ENCODE measurements at regions not wholly inside any gene's neighbourhood (a gene's known extent, or its start where the extent isn't known, plus 50 kb on each side); places are given as distances from the start of the nearest gene placed in this dataset.

GRCh38 chr4:45910511-45910910 is 213.3 kb downstream of the GABRG1 start:
- Mint-ChIP-seq H3K4me3 (ENCODE audit: unreplicated experiment) (no peak overlapping the region), H3K27ac (ENCODE audit: unreplicated experiment) (no peak overlapping the region), H3K4me1 (ENCODE audit: low read depth, unreplicated experiment) (no peaks in the 10 kb centered on the region), H3K36me3 (ENCODE audit: low read depth, unreplicated experiment) (no peaks in the 10 kb centered on the region), H3K9me3 (ENCODE audit: unreplicated experiment) (no peaks in the 10 kb centered on the region), H3K27me3 (ENCODE audit: low read depth, unreplicated experiment) (no peaks in the 10 kb centered on the region)
- Histone ChIP-seq H3K9me3 (ENCODE audit: insufficient read depth, low read depth, low read length) (no peaks in the 10 kb centered on the region), H3K4me1 (ENCODE audit: insufficient read depth, low read length) (no peaks in the 10 kb centered on the region), H3K36me3 (ENCODE audit: insufficient read depth, low read length) (no peaks in the 10 kb centered on the region), H3K27ac (ENCODE audit: low read depth, low read length) (no peak overlapping the region), H3K79me2 (ENCODE audit: insufficient read depth, low read length) (no peaks in the 10 kb centered on the region), H2AFZ (ENCODE audit: low read depth, low read length) (no peak overlapping the region), H3K9ac (ENCODE audit: low read length) (no peak overlapping the region), H3K4me2 (ENCODE audit: low read length) (no peak overlapping the region), H3K27me3 (ENCODE audit: insufficient read depth, low read length) (no peaks in the 10 kb centered on the region), H4K20me1 (ENCODE audit: insufficient read depth, low read length) (no peaks in the 10 kb centered on the region), H3K4me3 (ENCODE audit: insufficient read depth, low read depth, low read length) (no peak overlapping the region)
- FAIRE-seq (no peak), DNase-seq (ENCODE audit: low read depth) (no peak)
- no peak for TF ChIP-seq CTCF (IDR thresholded peaks at IDR 0.05; ENCODE audit: insufficient read depth, low read depth, low read length)
- TF ChIP-seq EZH2 (IDR thresholded peaks at IDR 0.05; ENCODE audit: insufficient read depth, low read length), result no peak

- no peaks in the 10 kb centered on the region for H4K20me1 ChIP-seq (ENCODE audit: insufficient read depth, low read length)
- H3K27ac ChIP-seq (ENCODE audit: low read depth, low read length), result no peak overlapping the region
- H3K27me3 Mint-ChIP-seq (ENCODE audit: low read depth, unreplicated experiment), result peaks cover 4% of the 10 kb centered on the region
- H3K9ac ChIP-seq (ENCODE audit: low read length), result no peak overlapping the region
- no peaks in the 10 kb centered on the region for H3K4me1 Mint-ChIP-seq (ENCODE audit: low read depth, unreplicated experiment)
- DNase-seq (ENCODE audit: low read depth) (no peak), FAIRE-seq (no peak)
- H3K4me3 ChIP-seq (ENCODE audit: insufficient read depth, low read depth, low read length), result no peak overlapping the region
- peaks cover 1% of the 10 kb centered on the region for H3K9me3 Mint-ChIP-seq (ENCODE audit: unreplicated experiment)
- H3K79me2 ChIP-seq (ENCODE audit: insufficient read depth, low read length), result no peaks in the 10 kb centered on the region
- H3K36me3 Mint-ChIP-seq (ENCODE audit: low read depth, unreplicated experiment), result no peaks in the 10 kb centered on the region
- no peaks in the 10 kb centered on the region for H3K27me3 ChIP-seq (ENCODE audit: insufficient read depth, low read length)
- no peak overlapping the region for H3K4me2 ChIP-seq (ENCODE audit: low read length)
- no peak overlapping the region for H3K27ac Mint-ChIP-seq (ENCODE audit: unreplicated experiment)
- no peak overlapping the region for H2AFZ ChIP-seq (ENCODE audit: low read depth, low read length)
- no peak overlapping the region for H3K4me3 Mint-ChIP-seq (ENCODE audit: unreplicated experiment)
- no peak for TF ChIP-seq CTCF (IDR thresholded peaks at IDR 0.05; ENCODE audit: insufficient read depth, low read depth, low read length)
- TF ChIP-seq EZH2 (IDR thresholded peaks at IDR 0.05; ENCODE audit: insufficient read depth, low read length), result no peak
- no peaks in the 10 kb centered on the region for H3K36me3 ChIP-seq (ENCODE audit: insufficient read depth, low read length)
- H3K9me3 ChIP-seq (ENCODE audit: insufficient read depth, low read depth, low read length), result peaks cover 8% of the 10 kb centered on the region
- no peaks in the 10 kb centered on the region for H3K4me1 ChIP-seq (ENCODE audit: insufficient read depth, low read length)
Measured at GRCh38 chr4:45897946-45898585, 225.8 kb downstream of the GABRG1 start.

- Histone ChIP-seq H3K4me1 (ENCODE audit: insufficient read depth, low read length) (no peaks in the 10 kb centered on the region), H3K79me2 (ENCODE audit: insufficient read depth, low read length) (no peaks in the 10 kb centered on the region), H3K9me3 (ENCODE audit: insufficient read depth, low read depth, low read length) (no peaks in the 10 kb centered on the region), H2AFZ (ENCODE audit: low read depth, low read length) (no peak overlapping the region), H3K9ac (ENCODE audit: low read length) (no peak overlapping the region), H4K20me1 (ENCODE audit: insufficient read depth, low read length) (no peaks in the 10 kb centered on the region), H3K4me3 (ENCODE audit: insufficient read depth, low read depth, low read length) (no peak overlapping the region), H3K27ac (ENCODE audit: low read depth, low read length) (no peak overlapping the region), H3K4me2 (ENCODE audit: low read length) (no peak overlapping the region), H3K36me3 (ENCODE audit: insufficient read depth, low read length) (no peaks in the 10 kb centered on the region), H3K27me3 (ENCODE audit: insufficient read depth, low read length) (no peaks in the 10 kb centered on the region)
- DNase-seq (ENCODE audit: low read depth) (no peak), FAIRE-seq (no peak)
- TF ChIP-seq CTCF (IDR thresholded peaks at IDR 0.05; ENCODE audit: insufficient read depth, low read depth, low read length), result no peak
- no peak for TF ChIP-seq EZH2 (IDR thresholded peaks at IDR 0.05; ENCODE audit: insufficient read depth, low read length)
- H3K4me1 Mint-ChIP-seq (ENCODE audit: low read depth, unreplicated experiment), result no peaks in the 10 kb centered on the region
- H3K36me3 Mint-ChIP-seq (ENCODE audit: low read depth, unreplicated experiment), result no peaks in the 10 kb centered on the region
- peaks cover 8% of the 10 kb centered on the region for H3K9me3 Mint-ChIP-seq (ENCODE audit: unreplicated experiment)
- no peak overlapping the region for H3K4me3 Mint-ChIP-seq (ENCODE audit: unreplicated experiment)
- no peaks in the 10 kb centered on the region for H3K27me3 Mint-ChIP-seq (ENCODE audit: low read depth, unreplicated experiment)
- H3K27ac Mint-ChIP-seq (ENCODE audit: unreplicated experiment), result no peak overlapping the region
Measured at GRCh38 chr4:45883421-45883820, 240.4 kb downstream of the GABRG1 start.

Data from astrocyte (in vitro differentiated cells and primary cell).